ENCODE measurements at regions not wholly inside any gene's neighbourhood (a gene's known extent, or its start where the extent isn't known, plus 50 kb on each side); places are given as distances from the start of the nearest gene placed in this dataset.
"Not testable (repeated sequence)": the region's sequence is repeated elsewhere in the genome, so short reads cannot be mapped to it uniquely, and the experiment has no call there.

GRCh38 chr15:84393966-84394365, 158.4 kb downstream of the GOLGA6L4 start:
- TF ChIP-seq EZH2phosphoT487 (IDR thresholded peaks at IDR 0.05; ENCODE audit: insufficient read depth, low read depth); EZH2 (IDR thresholded peaks at IDR 0.05; ENCODE audit: insufficient read depth, poor library complexity, severe bottlenecking): not testable (repeated sequence)

All from GM23248 (cell line).